ENCODE measurements at regions not wholly inside any gene's neighbourhood (a gene's known extent, or its start where the extent isn't known, plus 50 kb on each side); places are given as distances from the start of the nearest gene placed in this dataset.

DNA sequence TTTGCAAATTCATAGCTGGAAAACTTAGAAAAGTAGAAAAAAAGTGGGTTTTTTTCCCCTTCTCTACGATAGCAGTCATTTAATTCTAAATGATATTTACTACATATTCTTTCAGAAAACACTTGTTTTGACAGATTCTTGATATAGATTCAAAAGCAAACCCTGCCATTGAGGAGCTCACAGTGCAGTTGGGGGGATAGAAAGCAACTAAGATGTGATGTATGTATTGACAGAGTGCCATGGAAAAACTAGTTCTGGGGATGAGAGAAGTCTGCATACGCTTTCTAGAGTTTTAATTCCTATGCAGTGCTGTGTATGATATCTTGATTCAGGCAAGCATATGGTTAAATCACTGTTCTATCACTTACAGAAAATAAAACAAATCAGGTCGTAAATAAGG is 436.6 kb upstream of the GHITM start:
- Histone ChIP-seq H3K27me3 (replicated peaks; ENCODE audit: insufficient read depth) (no peaks in the 10 kb centered on the region), H3K27ac (no peak overlapping the region), H3K4me3 (no peak overlapping the region), H3K4me1 (replicated peaks) (no peaks in the 10 kb centered on the region), H3K9me3 (no peaks in the 10 kb centered on the region), H3K36me3 (no peaks in the 10 kb centered on the region)
- 70% methylated on average over 3 of the region's 3 CpGs for WGBS
- no peak for DNase-seq (ENCODE audit: low spot score)
- intact Hi-C loops (cut with DNase I), result no loop called here
- TF ChIP-seq, protein P1, sequence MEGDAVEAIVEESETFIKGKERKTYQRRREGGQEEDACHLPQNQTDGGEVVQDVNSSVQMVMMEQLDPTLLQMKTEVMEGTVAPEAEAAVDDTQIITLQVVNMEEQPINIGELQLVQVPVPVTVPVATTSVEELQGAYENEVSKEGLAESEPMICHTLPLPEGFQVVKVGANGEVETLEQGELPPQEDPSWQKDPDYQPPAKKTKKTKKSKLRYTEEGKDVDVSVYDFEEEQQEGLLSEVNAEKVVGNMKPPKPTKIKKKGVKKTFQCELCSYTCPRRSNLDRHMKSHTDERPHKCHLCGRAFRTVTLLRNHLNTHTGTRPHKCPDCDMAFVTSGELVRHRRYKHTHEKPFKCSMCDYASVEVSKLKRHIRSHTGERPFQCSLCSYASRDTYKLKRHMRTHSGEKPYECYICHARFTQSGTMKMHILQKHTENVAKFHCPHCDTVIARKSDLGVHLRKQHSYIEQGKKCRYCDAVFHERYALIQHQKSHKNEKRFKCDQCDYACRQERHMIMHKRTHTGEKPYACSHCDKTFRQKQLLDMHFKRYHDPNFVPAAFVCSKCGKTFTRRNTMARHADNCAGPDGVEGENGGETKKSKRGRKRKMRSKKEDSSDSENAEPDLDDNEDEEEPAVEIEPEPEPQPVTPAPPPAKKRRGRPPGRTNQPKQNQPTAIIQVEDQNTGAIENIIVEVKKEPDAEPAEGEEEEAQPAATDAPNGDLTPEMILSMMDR (IDR thresholded peaks at IDR 0.05), result no peak
- no peak for TF ChIP-seq POLR2A (IDR thresholded peaks at IDR 0.05)
- no peak for TF ChIP-seq POLR2AphosphoS5 (IDR thresholded peaks at IDR 0.05)

DNA sequence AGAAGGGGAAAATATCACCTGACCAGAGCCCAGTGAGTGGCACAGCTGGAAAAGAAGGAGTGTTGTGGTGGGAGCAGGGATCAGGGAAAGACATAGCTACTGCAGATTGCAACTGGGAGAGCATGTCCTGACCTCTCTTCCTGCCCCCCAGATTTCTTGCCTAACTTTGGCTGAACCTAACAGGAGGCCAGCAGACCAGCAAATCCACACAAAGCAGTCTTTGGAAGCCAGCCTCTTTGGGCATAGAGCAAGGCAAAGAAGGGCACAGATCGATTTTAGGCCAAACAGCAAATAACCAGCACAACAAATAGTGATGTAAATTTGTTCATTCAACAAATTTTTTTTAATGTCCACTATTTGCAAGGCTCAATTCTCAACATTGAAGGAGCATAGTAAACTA is 433.2 kb upstream of the GHITM start:
- TF ChIP-seq POLR2A (IDR thresholded peaks at IDR 0.05) (no peak), POLR2AphosphoS5 (IDR thresholded peaks at IDR 0.05) (no peak)
- TF ChIP-seq, protein P1 (IDR thresholded peaks at IDR 0.05), result no peak
- no peak for DNase-seq (ENCODE audit: low spot score)
- Histone ChIP-seq H3K4me1 (replicated peaks) (no peaks in the 10 kb centered on the region), H3K27me3 (replicated peaks; ENCODE audit: insufficient read depth) (no peaks in the 10 kb centered on the region), H3K36me3 (no peaks in the 10 kb centered on the region), H3K4me3 (no peak overlapping the region), H3K9me3 (no peaks in the 10 kb centered on the region), H3K27ac (no peak overlapping the region)
- WGBS, result 77% methylated on average over 1 of the region's 1 CpG
- intact Hi-C loops (cut with DNase I), result no loop called here

DNA sequence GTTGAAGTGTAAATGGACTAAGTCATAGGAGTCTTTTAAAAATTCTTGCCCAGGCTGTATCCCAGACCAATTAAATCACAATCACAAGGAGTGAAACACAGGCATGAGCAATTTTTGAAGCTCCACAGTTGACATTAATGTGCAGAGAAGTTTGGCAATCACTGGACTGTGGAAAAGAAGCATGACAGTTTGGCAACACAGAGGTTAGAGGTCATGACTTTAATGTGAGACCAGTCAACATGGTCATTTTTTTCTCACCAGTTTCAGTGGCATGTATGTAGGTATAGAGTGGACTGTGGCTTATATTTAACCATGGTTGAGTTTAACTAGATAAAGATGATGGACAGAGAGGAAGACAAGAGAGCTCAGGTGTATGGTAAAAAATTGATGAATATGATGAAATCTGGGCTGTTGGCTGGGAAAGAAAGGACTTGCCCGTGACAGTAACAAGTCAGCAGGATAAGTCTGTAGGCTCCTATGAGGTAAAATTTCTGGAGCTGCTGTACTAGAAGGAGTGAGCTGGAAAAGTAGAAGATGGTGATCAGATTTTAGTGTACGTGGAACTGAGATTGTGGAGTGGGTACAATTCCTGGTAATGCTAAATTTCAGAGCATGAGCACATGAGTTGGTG is 432.2 kb upstream of the GHITM start:
- 87% methylated on average over 2 of the region's 2 CpGs for WGBS
- intact Hi-C loops (cut with DNase I), result no loop called here
- H3K27ac ChIP-seq, result no peak overlapping the region
- H3K4me1 ChIP-seq (replicated peaks), result no peaks in the 10 kb centered on the region
- no peak overlapping the region for H3K4me3 ChIP-seq
- H3K36me3 ChIP-seq, result no peaks in the 10 kb centered on the region
- H3K9me3 ChIP-seq, result no peaks in the 10 kb centered on the region
- H3K27me3 ChIP-seq (replicated peaks; ENCODE audit: insufficient read depth), result no peaks in the 10 kb centered on the region
- TF ChIP-seq POLR2AphosphoS5 (IDR thresholded peaks at IDR 0.05) (no peak), POLR2A (IDR thresholded peaks at IDR 0.05) (no peak)
- TF ChIP-seq, protein P1 (IDR thresholded peaks at IDR 0.05), result no peak
- DNase-seq (ENCODE audit: low spot score), result no peak

DNA sequence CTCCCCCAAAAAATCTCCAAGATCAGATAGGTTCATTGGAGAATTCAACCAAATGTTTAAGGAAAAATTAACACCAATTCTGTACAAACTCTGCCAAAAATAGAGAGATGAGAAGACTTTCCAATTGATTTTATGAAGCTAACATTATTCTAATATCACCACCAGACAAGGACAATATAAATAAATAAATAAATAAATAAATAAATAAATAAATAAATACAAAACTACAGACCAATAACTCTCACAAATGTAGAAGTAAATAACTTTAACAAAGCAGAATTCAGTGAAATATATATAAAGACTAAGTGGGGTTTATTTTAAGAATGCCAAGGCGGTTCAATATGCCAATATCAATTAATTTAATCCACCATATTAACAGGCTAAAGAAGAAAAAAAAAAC is 425.9 kb upstream of the GHITM start:
- WGBS, result 98% methylated on average over 1 of the region's 1 CpG
- intact Hi-C loops (cut with DNase I), result no loop called here
- Histone ChIP-seq H3K4me1 (replicated peaks) (no peaks in the 10 kb centered on the region), H3K9me3 (no peaks in the 10 kb centered on the region), H3K36me3 (no peaks in the 10 kb centered on the region), H3K27ac (no peak overlapping the region), H3K4me3 (no peak overlapping the region), H3K27me3 (replicated peaks; ENCODE audit: insufficient read depth) (no peaks in the 10 kb centered on the region)
- TF ChIP-seq POLR2AphosphoS5 (IDR thresholded peaks at IDR 0.05) (no peak), POLR2A (IDR thresholded peaks at IDR 0.05) (no peak)
- TF ChIP-seq, protein P1 (IDR thresholded peaks at IDR 0.05), result no peak
- no peak for DNase-seq (ENCODE audit: low spot score)

DNA sequence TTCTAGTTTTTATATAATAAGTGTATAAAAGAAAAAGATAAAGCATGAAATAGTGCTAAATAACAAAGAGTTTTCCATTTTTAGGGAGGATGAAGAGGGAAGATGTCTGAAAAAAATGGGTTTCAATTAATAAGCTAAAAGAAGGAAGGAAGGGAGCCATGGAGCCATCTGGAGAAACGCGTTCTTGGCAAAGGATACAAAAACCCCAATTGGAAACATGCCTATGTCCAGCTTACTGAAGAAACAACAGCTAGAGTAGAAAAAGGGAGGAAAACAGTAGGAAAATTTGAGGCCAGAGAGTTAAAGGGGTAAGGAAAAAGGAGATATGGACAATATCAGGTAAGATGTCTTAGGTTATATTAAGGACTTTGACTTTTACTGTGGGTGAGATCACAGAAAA is 416.2 kb upstream of the GHITM start:
- H3K27ac ChIP-seq, result no peak overlapping the region
- H3K4me1 ChIP-seq (replicated peaks), result no peaks in the 10 kb centered on the region
- TF ChIP-seq POLR2A (IDR thresholded peaks at IDR 0.05) (no peak), POLR2AphosphoS5 (IDR thresholded peaks at IDR 0.05) (no peak)
- TF ChIP-seq, protein P1 (IDR thresholded peaks at IDR 0.05), result no peak
- H3K9me3 ChIP-seq, result no peaks in the 10 kb centered on the region
- 64% methylated on average over 2 of the region's 2 CpGs for WGBS
- no peaks in the 10 kb centered on the region for H3K36me3 ChIP-seq
- intact Hi-C loops (cut with DNase I), result no loop called here
- H3K4me3 ChIP-seq, result no peak overlapping the region
- no peak for DNase-seq (ENCODE audit: low spot score)
- no peaks in the 10 kb centered on the region for H3K27me3 ChIP-seq (replicated peaks; ENCODE audit: insufficient read depth)

Data from prostate gland (tissue), 2 donors.